Activated CD4-positive, alpha-beta memory T cell treated with anti-CD3 and anti-CD28 coated beads for 36 hours (primary cell): ENCODE measurements at regions not wholly inside any gene's neighbourhood (a gene's known extent, or its start where the extent isn't known, plus 50 kb on each side); places are given as distances from the start of the nearest gene placed in this dataset.

Experiments
- CTCF ChIA-PET: fragments of 350-600 bp; sonication (Branson Sonifier 250); formaldehyde crosslinking; loops from one replicate; lab custom pipeline; 2021; ENCODE audit warnings: antibody characterized with exemption, inconsistent platforms; lab: Charles Lee
- POLR2A ChIA-PET: fragments of 350-600 bp; sonication (Branson Sonifier 250); formaldehyde crosslinking; loops from one replicate; lab custom pipeline; 2021; ENCODE audit warnings: antibody characterized with exemption; lab: Charles Lee
- DNase-seq: peaks from one replicate; pipeline ENCODE4 v3.0.0-alpha.2; 2020
- H3K27ac Mint-ChIP-seq: one replicate; pipeline ENCODE4 v1.8.0; 2021; ENCODE audit warnings: mixed read lengths
- H3K27me3 Mint-ChIP-seq: one replicate; pipeline ENCODE4 v1.8.0; 2021; ENCODE audit warnings: mixed read lengths
- H3K36me3 Mint-ChIP-seq: one replicate; pipeline ENCODE4 v1.8.0; 2021; ENCODE audit warnings: mixed read lengths
- H3K4me1 Mint-ChIP-seq: one replicate; pipeline ENCODE4 v1.8.0; 2021; ENCODE audit warnings: low read depth, mixed read lengths
- H3K4me3 Mint-ChIP-seq: one replicate; pipeline ENCODE4 v1.8.0; 2021; ENCODE audit warnings: mild to moderate bottlenecking, mixed read lengths
- H3K9me3 Mint-ChIP-seq: one replicate; pipeline ENCODE4 v1.8.0; 2021; ENCODE audit warnings: mixed read lengths
- intact Hi-C: fragments of 100-400 bp; cut with micrococcal nuclease; formaldehyde crosslinking; loops from one replicate; pipeline ENCODE4 v1.15.1; 2023

- Mint-ChIP-seq H3K9me3 (no peaks in the 10 kb centered on the region), H3K36me3 (no peaks in the 10 kb centered on the region), H3K27ac (no peak overlapping the region), H3K4me3 (no peak overlapping the region), H3K4me1 (no peaks in the 10 kb centered on the region), H3K27me3 (peaks cover 9% of the 10 kb centered on the region)
- ChIA-PET CTCF (interaction anchor here (1.2 to 3.2 kb wide), 2 partner anchors 83 to 319 kb away, joined by 3 to 28 read pairs; no protein-coding TSS in a partner anchor), POLR2A (no interaction called here)
- DNase-seq = no peak
- intact Hi-C loops = no loop called here
Observed at GRCh38 chr16:87552072-87552718, 50.1 kb upstream of the JPH3 start.

GRCh38 chr16:87551487-87551886, 50.8 kb upstream of the JPH3 start:
- DNase-seq = no peak
- ChIA-PET POLR2A (no interaction called here), CTCF (interaction anchor here (1.6 to 3.2 kb wide), 3 partner anchors 9 to 84 kb away, joined by 5 to 28 read pairs (median 7); no protein-coding TSS in a partner anchor)
- H3K9me3 Mint-ChIP-seq = peaks cover under 1% of the 10 kb centered on the region
- H3K36me3 Mint-ChIP-seq = no peaks in the 10 kb centered on the region
- no peaks in the 10 kb centered on the region for H3K4me1 Mint-ChIP-seq
- peaks cover 9% of the 10 kb centered on the region for H3K27me3 Mint-ChIP-seq
- H3K27ac Mint-ChIP-seq = no peak overlapping the region
- intact Hi-C loops = loop anchor here (2.0 kb wide), 1 partner anchor 85 kb away; no protein-coding TSS in a partner anchor
- H3K4me3 Mint-ChIP-seq = no peak overlapping the region

GRCh38 chr16:87550495-87550961, 51.8 kb upstream of the JPH3 start:
- peak; percentile 69 for DNase-seq
- no peak overlapping the region for H3K27ac Mint-ChIP-seq
- peaks cover 11% of the 10 kb centered on the region for H3K27me3 Mint-ChIP-seq
- intact Hi-C loops = loop anchor here (2.0 kb wide), 1 partner anchor 86 kb away; no protein-coding TSS in a partner anchor
- peaks cover 9% of the 10 kb centered on the region for H3K9me3 Mint-ChIP-seq
- H3K4me1 Mint-ChIP-seq = no peaks in the 10 kb centered on the region
- no peaks in the 10 kb centered on the region for H3K36me3 Mint-ChIP-seq
- no peak overlapping the region for H3K4me3 Mint-ChIP-seq
- ChIA-PET CTCF (interaction anchor here (0.6 to 3.2 kb wide), 4 partner anchors 8 to 85 kb away, joined by 3 to 28 read pairs (median 6); no protein-coding TSS in a partner anchor), POLR2A (no interaction called here)

- H3K27ac Mint-ChIP-seq = no peak overlapping the region
Observed at GRCh38 chr16:87549627-87550494, 52.4 kb upstream of the JPH3 start.

GRCh38 chr16:87548046-87548445, 54.3 kb upstream of the JPH3 start:
- Mint-ChIP-seq H3K27me3 (peaks cover 14% of the 10 kb centered on the region), H3K4me1 (peaks cover 7% of the 10 kb centered on the region), H3K27ac (no peak overlapping the region), H3K9me3 (peaks cover 12% of the 10 kb centered on the region), H3K4me3 (no peak overlapping the region), H3K36me3 (no peaks in the 10 kb centered on the region)
- no peak for DNase-seq
- ChIA-PET CTCF (interaction anchor here (1.9 kb wide), 1 partner anchor 88 kb away, joined by 11 read pairs; no protein-coding TSS in a partner anchor), POLR2A (no interaction called here)
- intact Hi-C loops = no loop called here

More at GRCh38 chr16:87549627-87550494, 52.4 kb upstream of the JPH3 start:
- Mint-ChIP-seq H3K36me3 (no peaks in the 10 kb centered on the region), H3K4me3 (peak overlapping the region; percentile 2), H3K4me1 (no peaks in the 10 kb centered on the region), H3K27me3 (peaks cover 12% of the 10 kb centered on the region), H3K9me3 (peaks cover 12% of the 10 kb centered on the region)
- CTCF ChIA-PET = interaction anchor here (1.6 to 1.9 kb wide), 3 partner anchors 8 to 86 kb away, joined by 5 to 11 read pairs (median 7); no protein-coding TSS in a partner anchor
- POLR2A ChIA-PET = no interaction called here
- DNase-seq = no peak
- intact Hi-C loops = loop anchor here (2.0 kb wide), 1 partner anchor 87 kb away; no protein-coding TSS in a partner anchor

- intact Hi-C loops = no loop called here
- no peak overlapping the region for H3K4me3 Mint-ChIP-seq
Observed at GRCh38 chr16:87543436-87544191, 50.8 kb upstream of the ZCCHC14 start.

GRCh38 chr16:87542531-87543102, 49.8 kb upstream of the ZCCHC14 start:
- no peaks in the 10 kb centered on the region for H3K36me3 Mint-ChIP-seq
- H3K4me3 Mint-ChIP-seq = no peak overlapping the region
- peaks cover 15% of the 10 kb centered on the region for H3K4me1 Mint-ChIP-seq
- peaks cover 22% of the 10 kb centered on the region for H3K27me3 Mint-ChIP-seq
- intact Hi-C loops = no loop called here
- peaks cover 12% of the 10 kb centered on the region for H3K9me3 Mint-ChIP-seq
- ChIA-PET CTCF (interaction anchor here (1.0 to 1.6 kb wide), 3 partner anchors 8 to 94 kb away, joined by 3 to 8 read pairs (median 7); no protein-coding TSS in a partner anchor), POLR2A (no interaction called here)
- DNase-seq = no peak
- H3K27ac Mint-ChIP-seq = no peak overlapping the region

More at GRCh38 chr16:87543436-87544191, 50.8 kb upstream of the ZCCHC14 start:
- DNase-seq = peak; percentile 44
- Mint-ChIP-seq H3K4me1 (peaks cover 8% of the 10 kb centered on the region), H3K27ac (no peak overlapping the region), H3K9me3 (peaks cover 12% of the 10 kb centered on the region), H3K36me3 (no peaks in the 10 kb centered on the region), H3K27me3 (peaks cover 20% of the 10 kb centered on the region)
- ChIA-PET POLR2A (no interaction called here), CTCF (interaction anchor here (1.0 to 1.6 kb wide), 3 partner anchors 9 to 127 kb away, joined by 3 to 8 read pairs (median 4); no protein-coding TSS in a partner anchor)
